Vagina (tissue), 2 donors: ENCODE measurements at regions not wholly inside any gene's neighbourhood (a gene's known extent, or its start where the extent isn't known, plus 50 kb on each side); places are given as distances from the start of the nearest gene placed in this dataset.

Experiments
- DNase-seq, 2 donors: peaks; one replicate each; pipeline ENCODE4 v3.0.0-alpha.2; 2017; ENCODE audit errors: extremely low spot score in 2 of 2
- H3K27ac ChIP-seq: fragments of 200-600 bp; sonication (generic); one replicate; pipeline ENCODE4 v1.5.1; 2019
- H3K27me3 ChIP-seq: fragments of 200-600 bp; sonication (generic); one replicate; pipeline ENCODE4 v1.5.1; 2019
- H3K36me3 ChIP-seq, 2 donors: fragments of 200-600 bp; sonication (generic); one replicate each; pipeline ENCODE4 v1.5.1; 2017 to 2019
- H3K4me1 ChIP-seq: fragments of 200-600 bp; sonication (generic); one replicate; pipeline ENCODE4 v1.5.1; 2019
- H3K4me3 ChIP-seq, 2 donors: fragments of 200-600 bp; sonication (generic); 1 replicate in 1 of 2; 2 replicates in 1 of 2; pipeline ENCODE4 v1.5.1; 2016 to 2019
- H3K9me3 ChIP-seq: fragments of 200-600 bp; sonication (generic); one replicate; pipeline ENCODE4 v1.5.1; 2019
- CTCF ChIP-seq, 3 experiments: fragments of 450-650 bp in 2 of 3; fragments of 200-600 bp in 1 of 3; sonication (generic) in 1 of 3; IDR thresholded peaks; one replicate each; pipeline ENCODE4 v1.5.1; 2017 to 2019; ENCODE audit warnings: antibody characterized with exemption in 3 of 3, mild to moderate bottlenecking in 2 of 3, moderate library complexity in 2 of 3
- POLR2A ChIP-seq, 2 donors: fragments of 450-650 bp; IDR thresholded peaks; one replicate each; pipeline ENCODE4 v1.6.1; 2017; ENCODE audit warnings: antibody characterized with exemption in 2 of 2, mild to moderate bottlenecking in 2 of 2, moderate library complexity in 2 of 2
- POLR2AphosphoS5 ChIP-seq, 2 donors: sonication (generic); formaldehyde crosslinking; IDR thresholded peaks; one replicate each; pipeline ENCODE4 v1.9.0; 2017; ENCODE audit warnings: antibody characterized with exemption in 2 of 2, mild to moderate bottlenecking in 2 of 2, low read depth in 1 of 2; ENCODE audit not compliant: insufficient read depth in 1 of 2
- intact Hi-C: fragments of 100-400 bp; cut with DNase I; formaldehyde crosslinking; loops from one replicate; pipeline ENCODE4 v1.15.1; 2023

- Histone ChIP-seq H3K4me3 (no peak overlapping the region), H3K4me1 (no peaks in the 10 kb centered on the region), H3K27me3 (no peaks in the 10 kb centered on the region), H3K27ac (no peak overlapping the region), H3K36me3 (no peaks in the 10 kb centered on the region), H3K9me3 (no peaks in the 10 kb centered on the region)
- no peak for DNase-seq
- intact Hi-C loops: no loop called here
- TF ChIP-seq CTCF (IDR thresholded peaks at IDR 0.05) (no peak), POLR2AphosphoS5 (IDR thresholded peaks at IDR 0.05; ENCODE audit: insufficient read depth in 1 of 2, low read depth in 1 of 2) (no peak), POLR2A (IDR thresholded peaks at IDR 0.05) (no peak)
Observed at GRCh38 chr3:6571448-6571847, 289.5 kb upstream of the GRM7 start.

- Histone ChIP-seq H3K36me3 (no peaks in the 10 kb centered on the region), H3K4me3 (no peak overlapping the region), H3K27me3 (no peaks in the 10 kb centered on the region), H3K27ac (no peak overlapping the region), H3K9me3 (no peaks in the 10 kb centered on the region), H3K4me1 (no peaks in the 10 kb centered on the region)
- no peak for TF ChIP-seq CTCF (IDR thresholded peaks at IDR 0.05)
- TF ChIP-seq POLR2A (IDR thresholded peaks at IDR 0.05): no peak
- intact Hi-C loops: no loop called here
- no peak for DNase-seq
Observed at GRCh38 chr3:6577584-6577983, 283.3 kb upstream of the GRM7 start.

GRCh38 chr3:6578526-6578925 lies 282.4 kb upstream of the GRM7 start:
- H3K9me3 ChIP-seq: no peaks in the 10 kb centered on the region
- intact Hi-C loops: no loop called here

GRCh38 chr3:6580808-6581207 lies 280.1 kb upstream of the GRM7 start:
- Histone ChIP-seq H3K4me3 (no peak overlapping the region), H3K27me3 (no peaks in the 10 kb centered on the region), H3K27ac (no peak overlapping the region), H3K4me1 (no peaks in the 10 kb centered on the region), H3K9me3 (no peaks in the 10 kb centered on the region), H3K36me3 (no peaks in the 10 kb centered on the region)
- TF ChIP-seq POLR2AphosphoS5 (IDR thresholded peaks at IDR 0.05; ENCODE audit: insufficient read depth in 1 of 2, low read depth in 1 of 2) (no peak), POLR2A (IDR thresholded peaks at IDR 0.05) (no peak), CTCF (IDR thresholded peaks at IDR 0.05) (no peak)
- intact Hi-C loops: no loop called here
- DNase-seq: no peak

More at GRCh38 chr3:6578526-6578925, 282.4 kb upstream of the GRM7 start:
- no peak for TF ChIP-seq POLR2A (IDR thresholded peaks at IDR 0.05)
- no peak for TF ChIP-seq CTCF (IDR thresholded peaks at IDR 0.05)
- TF ChIP-seq POLR2AphosphoS5 (IDR thresholded peaks at IDR 0.05; ENCODE audit: insufficient read depth in 1 of 2, low read depth in 1 of 2): no peak
- Histone ChIP-seq H3K4me1 (no peaks in the 10 kb centered on the region), H3K27ac (no peak overlapping the region), H3K27me3 (no peaks in the 10 kb centered on the region), H3K4me3 (no peak overlapping the region), H3K36me3 (no peaks in the 10 kb centered on the region)
- DNase-seq: no peak

- intact Hi-C loops: no loop called here
- no peak for TF ChIP-seq CTCF (IDR thresholded peaks at IDR 0.05)
- TF ChIP-seq POLR2AphosphoS5 (IDR thresholded peaks at IDR 0.05; ENCODE audit: insufficient read depth in 1 of 2, low read depth in 1 of 2): no peak
- TF ChIP-seq POLR2A (IDR thresholded peaks at IDR 0.05): no peak
Observed at GRCh38 chr3:6585360-6585759, 275.6 kb upstream of the GRM7 start.

More at GRCh38 chr3:6585360-6585759, 275.6 kb upstream of the GRM7 start:
- no peaks in the 10 kb centered on the region for H3K36me3 ChIP-seq
- H3K4me1 ChIP-seq: no peaks in the 10 kb centered on the region
- DNase-seq: no peak
- no peak overlapping the region for H3K27ac ChIP-seq
- H3K9me3 ChIP-seq: no peaks in the 10 kb centered on the region
- H3K4me3 ChIP-seq: no peak overlapping the region
- H3K27me3 ChIP-seq: no peaks in the 10 kb centered on the region
